GM18502 (cell line): ENCODE measurements at regions not wholly inside any gene's neighbourhood (a gene's known extent, or its start where the extent isn't known, plus 50 kb on each side); places are given as distances from the start of the nearest gene placed in this dataset.

Experiments used
- ATAC-seq: cut with Tn5 transposase; IDR thresholded peaks from one replicate; pipeline ENCODE4 v1.9.1; 2021; ENCODE audit warnings: mild to moderate bottlenecking; ENCODE audit not compliant: unreplicated experiment, poor library complexity

- no peak for ATAC-seq
Measured at GRCh38 chr13:78816592-78816991, 157.6 kb upstream of the OBI1 start.

GRCh38 chr13:78816154-78816553 lies 157.2 kb upstream of the OBI1 start:
- no peak for ATAC-seq

- ATAC-seq, result peak; percentile 73
Measured at GRCh38 chr13:78806457-78806856, 147.5 kb upstream of the OBI1 start.

GRCh38 chr13:78802912-78803311 lies 144.0 kb upstream of the OBI1 start:
- no peak for ATAC-seq

GRCh38 chr13:78787190-78787589 lies 128.2 kb upstream of the OBI1 start:
- no peak for ATAC-seq

- no peak for ATAC-seq
Measured at GRCh38 chr13:78786459-78786858, 127.5 kb upstream of the OBI1 start.

GRCh38 chr13:78785764-78786163 lies 126.8 kb upstream of the OBI1 start:
- ATAC-seq, result no peak

- no peak for ATAC-seq
Measured at GRCh38 chr13:78784014-78784750, 125.2 kb upstream of the OBI1 start.

GRCh38 chr13:78780708-78781107 lies 121.8 kb upstream of the OBI1 start:
- ATAC-seq, result no peak

GRCh38 chr13:78779608-78780007 lies 120.7 kb upstream of the OBI1 start:
- ATAC-seq, result no peak

GRCh38 chr13:78777976-78778375 lies 119.0 kb upstream of the OBI1 start:
- ATAC-seq, result no peak

- ATAC-seq, result no peak
Measured at GRCh38 chr13:78777396-78777795, 118.4 kb upstream of the OBI1 start.

GRCh38 chr13:78772933-78773332 lies 114.0 kb upstream of the OBI1 start:
- ATAC-seq, result no peak

- no peak for ATAC-seq
Measured at GRCh38 chr13:78770601-78771000, 111.6 kb upstream of the OBI1 start.

GRCh38 chr13:78768950-78769349 lies 110.0 kb upstream of the OBI1 start:
- no peak for ATAC-seq

- no peak for ATAC-seq
Measured at GRCh38 chr13:78764665-78765064, 105.7 kb upstream of the OBI1 start.

- no peak for ATAC-seq
Measured at GRCh38 chr13:78762825-78763224, 103.9 kb upstream of the OBI1 start.

- no peak for ATAC-seq
Measured at GRCh38 chr13:78759704-78760103, 100.7 kb upstream of the OBI1 start.

GRCh38 chr13:78758549-78758948 lies 99.6 kb upstream of the OBI1 start:
- no peak for ATAC-seq

- ATAC-seq, result no peak
Measured at GRCh38 chr13:78753435-78753834, 94.5 kb upstream of the OBI1 start.

- ATAC-seq, result no peak
Measured at GRCh38 chr13:78750735-78751134, 91.8 kb upstream of the OBI1 start.

- no peak for ATAC-seq
Measured at GRCh38 chr13:78743973-78744372, 85.0 kb upstream of the OBI1 start.

- no peak for ATAC-seq
Measured at GRCh38 chr13:78742659-78743058, 83.7 kb upstream of the OBI1 start.
